Epidermal melanocyte (primary cell): ENCODE measurements at regions not wholly inside any gene's neighbourhood (a gene's known extent, or its start where the extent isn't known, plus 50 kb on each side); places are given as distances from the start of the nearest gene placed in this dataset.
"Not testable (repeated sequence)": the region's sequence is repeated elsewhere in the genome, so short reads cannot be mapped to it uniquely, and the experiment has no call there.

Experiments
- DNase-seq: peaks from one replicate; pipeline ENCODE4 v3.0.0; 2011; ENCODE audit warnings: low spot score; ENCODE audit not compliant: insufficient read length

GRCh38 chr21:16215663-16216183, 485.9 kb downstream of the USP25 start:
- DNase-seq = no peak

- no peak for DNase-seq
These were observed 486.6 kb downstream of the USP25 start for GRCh38 chr21:16216288-16216962.

GRCh38 chr21:16218682-16219343, 489.0 kb downstream of the USP25 start:
- no peak for DNase-seq

- DNase-seq = not testable (repeated sequence)
These were observed 495.0 kb downstream of the USP25 start for GRCh38 chr21:16224756-16225155.

- no peak for DNase-seq
These were observed 510.0 kb downstream of the USP25 start for GRCh38 chr21:16239659-16240265.

GRCh38 chr21:16241016-16241415, 511.2 kb downstream of the USP25 start:
- DNase-seq = no peak

GRCh38 chr21:16241479-16241963, 511.7 kb downstream of the USP25 start:
- DNase-seq = no peak

- no peak for DNase-seq
These were observed 513.6 kb downstream of the USP25 start for GRCh38 chr21:16243396-16243795.

- no peak for DNase-seq
These were observed 518.9 kb downstream of the USP25 start for GRCh38 chr21:16248705-16249104.

GRCh38 chr21:16250273-16250672, 520.5 kb downstream of the USP25 start:
- no peak for DNase-seq

GRCh38 chr21:16258844-16259611, 529.2 kb downstream of the USP25 start:
- DNase-seq = no peak

- no peak for DNase-seq
These were observed 532.3 kb downstream of the USP25 start for GRCh38 chr21:16262091-16262490.

GRCh38 chr21:16264319-16264718, 534.5 kb downstream of the USP25 start:
- DNase-seq = no peak

- DNase-seq = no peak
These were observed 539.7 kb downstream of the USP25 start for GRCh38 chr21:16269476-16269875.

- DNase-seq = peak; percentile 29
These were observed 550.2 kb downstream of the USP25 start for GRCh38 chr21:16279731-16280581.

GRCh38 chr21:16280686-16281091, 550.9 kb downstream of the USP25 start:
- DNase-seq = no peak

GRCh38 chr21:16283516-16283915, 553.7 kb downstream of the USP25 start:
- no peak for DNase-seq

GRCh38 chr21:16285605-16286126, 555.9 kb downstream of the USP25 start:
- no peak for DNase-seq

GRCh38 chr21:16287046-16287445, 557.3 kb downstream of the USP25 start:
- DNase-seq = no peak

GRCh38 chr21:16291296-16291695, 561.5 kb downstream of the USP25 start:
- no peak for DNase-seq
